ENCODE measurements at regions not wholly inside any gene's neighbourhood (a gene's known extent, or its start where the extent isn't known, plus 50 kb on each side); places are given as distances from the start of the nearest gene placed in this dataset.

DNA sequence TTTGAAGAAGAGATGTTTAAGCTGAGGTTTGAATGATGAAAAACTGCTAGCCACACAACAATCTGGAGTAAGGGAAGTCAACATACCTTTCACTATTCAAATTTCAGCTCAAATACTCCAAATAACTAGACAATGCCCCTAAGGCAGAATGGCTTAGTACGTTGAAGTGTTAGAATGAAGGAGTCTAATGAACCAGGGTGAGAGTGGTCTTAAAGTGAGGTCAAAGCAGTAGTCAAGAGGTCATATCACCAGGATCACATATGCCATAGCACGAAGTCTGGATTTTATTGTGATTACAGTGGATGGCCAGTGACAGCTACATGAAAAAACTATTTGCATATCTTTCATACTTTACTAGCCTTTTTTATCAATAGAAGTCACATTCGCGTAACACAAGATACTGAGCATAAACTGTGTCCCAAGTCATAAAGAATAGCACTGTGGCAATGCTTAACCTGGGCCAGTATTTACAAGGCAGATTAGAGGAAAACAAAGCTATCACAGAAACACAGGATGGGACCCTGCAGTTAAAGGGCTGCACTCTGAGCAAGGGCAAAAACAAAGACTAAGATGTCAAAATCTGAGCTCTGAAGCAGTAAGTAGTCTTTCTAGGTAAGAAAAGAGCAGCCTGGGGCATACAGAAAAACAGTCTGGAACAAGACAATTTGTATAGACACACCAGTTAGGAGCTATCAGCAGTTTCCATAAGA lies 61.5 kb downstream of the HYCC1 start:
- Histone ChIP-seq H3K27ac (ENCODE audit: low read length) (no peak overlapping the region), H3F3A (ENCODE audit: low read length, unreplicated experiment) (no peaks in the 10 kb centered on the region), H3K9me3 (ENCODE audit: low read length) (no peaks in the 10 kb centered on the region), H4K20me1 (ENCODE audit: low read length) (no peaks in the 10 kb centered on the region), H3K9ac (ENCODE audit: low read length) (no peak overlapping the region), H2AFZ (ENCODE audit: low read length) (no peak overlapping the region), H3K36me3 (ENCODE audit: low read depth, low read length) (no peaks in the 10 kb centered on the region), H3K79me2 (ENCODE audit: low read length) (no peaks in the 10 kb centered on the region), H3K9me2 (replicated peaks; ENCODE audit: low read length) (no peaks in the 10 kb centered on the region), H3K4me2 (ENCODE audit: low read length) (no peak overlapping the region), H3K4me3 (ENCODE audit: low read length) (no peak overlapping the region), H3K4me1 (ENCODE audit: insufficient read depth, low read length) (no peaks in the 10 kb centered on the region), H3K27me3 (ENCODE audit: low read length) (no peaks in the 10 kb centered on the region)
- no peak for ATAC-seq
- TF ChIP-seq EZH2phosphoT487 (IDR thresholded peaks at IDR 0.05; ENCODE audit: borderline replicate concordance, low read length) (no peak), EZH2 (IDR thresholded peaks at IDR 0.05; ENCODE audit: low read length, unreplicated experiment) (no peak), CTCF (conservative IDR thresholded peaks at IDR 0.05; ENCODE audit: low read depth, low read length) (no peak)
- CTCF ChIA-PET = no interaction called here
- intact Hi-C loops (cut with micrococcal nuclease) = no loop called here
- POLR2A ChIA-PET (ENCODE audit: unreplicated experiment) = interaction anchor here (0.7 kb wide), 1 partner anchor 129 kb away, joined by 4 read pairs; no protein-coding TSS in a partner anchor
- no TSS peak for BruUV-seq (replicated peaks)
- DNase-seq = no peak

- Histone ChIP-seq H3K9me2 (replicated peaks; ENCODE audit: low read length) (no peaks in the 10 kb centered on the region), H2AFZ (ENCODE audit: low read length) (no peak overlapping the region), H3K9ac (ENCODE audit: low read length) (no peak overlapping the region), H4K20me1 (ENCODE audit: low read length) (no peaks in the 10 kb centered on the region), H3K36me3 (ENCODE audit: low read depth, low read length) (no peaks in the 10 kb centered on the region), H3F3A (ENCODE audit: low read length, unreplicated experiment) (no peaks in the 10 kb centered on the region), H3K79me2 (ENCODE audit: low read length) (no peaks in the 10 kb centered on the region), H3K4me1 (ENCODE audit: insufficient read depth, low read length) (no peaks in the 10 kb centered on the region), H3K9me3 (ENCODE audit: low read length) (no peaks in the 10 kb centered on the region), H3K27me3 (ENCODE audit: low read length) (no peaks in the 10 kb centered on the region), H3K27ac (ENCODE audit: low read length) (no peak overlapping the region), H3K4me2 (ENCODE audit: low read length) (no peak overlapping the region), H3K4me3 (ENCODE audit: low read length) (no peak overlapping the region)
- ChIA-PET CTCF (no interaction called here), POLR2A (ENCODE audit: unreplicated experiment) (no interaction called here)
- no TSS peak for BruUV-seq (replicated peaks)
- TF ChIP-seq CTCF (conservative IDR thresholded peaks at IDR 0.05; ENCODE audit: low read depth, low read length) = no peak
- TF ChIP-seq EZH2phosphoT487 (IDR thresholded peaks at IDR 0.05; ENCODE audit: borderline replicate concordance, low read length) = no peak
- no peak for TF ChIP-seq EZH2 (IDR thresholded peaks at IDR 0.05; ENCODE audit: low read length, unreplicated experiment)
- DNase-seq = no peak
- intact Hi-C loops (cut with micrococcal nuclease) = no loop called here
- no peak for ATAC-seq
Measured at GRCh38 chr7:22949944-22950343, 64.0 kb downstream of the HYCC1 start.

DNA sequence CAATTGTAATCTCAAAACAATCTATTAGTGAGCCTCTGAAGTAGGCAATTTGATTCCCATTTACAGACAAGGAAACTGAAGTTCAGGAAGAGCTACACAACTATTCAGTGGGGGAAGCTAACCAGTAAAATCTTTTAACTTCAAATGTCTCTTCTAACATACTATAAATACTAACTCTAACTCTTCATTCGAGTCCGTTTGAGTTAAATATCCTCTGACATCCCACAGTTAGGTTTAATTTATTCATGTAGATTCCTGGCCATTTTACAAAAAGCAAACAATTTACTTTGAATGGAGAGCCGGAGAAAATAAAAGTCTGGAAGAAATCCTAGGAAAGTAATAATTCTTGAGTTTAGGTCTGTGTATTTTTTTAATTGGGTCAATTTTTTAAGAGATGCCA lies 64.7 kb downstream of the HYCC1 start:
- no peaks in the 10 kb centered on the region for H3K4me1 ChIP-seq (ENCODE audit: insufficient read depth, low read length)
- H4K20me1 ChIP-seq (ENCODE audit: low read length) = no peaks in the 10 kb centered on the region
- no TSS peak for BruUV-seq (replicated peaks)
- no peak overlapping the region for H2AFZ ChIP-seq (ENCODE audit: low read length)
- ATAC-seq (no peak), DNase-seq (no peak)
- H3K4me2 ChIP-seq (ENCODE audit: low read length) = no peak overlapping the region
- ChIA-PET CTCF (no interaction called here), POLR2A (ENCODE audit: unreplicated experiment) (no interaction called here)
- no peaks in the 10 kb centered on the region for H3K9me3 ChIP-seq (ENCODE audit: low read length)
- H3K4me3 ChIP-seq (ENCODE audit: low read length) = no peak overlapping the region
- H3K9ac ChIP-seq (ENCODE audit: low read length) = no peak overlapping the region
- intact Hi-C loops (cut with micrococcal nuclease) = no loop called here
- H3K9me2 ChIP-seq (replicated peaks; ENCODE audit: low read length) = no peaks in the 10 kb centered on the region
- H3K79me2 ChIP-seq (ENCODE audit: low read length) = no peaks in the 10 kb centered on the region
- H3K36me3 ChIP-seq (ENCODE audit: low read depth, low read length) = no peaks in the 10 kb centered on the region
- H3K27ac ChIP-seq (ENCODE audit: low read length) = no peak overlapping the region
- H3F3A ChIP-seq (ENCODE audit: low read length, unreplicated experiment) = no peaks in the 10 kb centered on the region
- H3K27me3 ChIP-seq (ENCODE audit: low read length) = no peaks in the 10 kb centered on the region
- TF ChIP-seq EZH2 (IDR thresholded peaks at IDR 0.05; ENCODE audit: low read length, unreplicated experiment) (no peak), EZH2phosphoT487 (IDR thresholded peaks at IDR 0.05; ENCODE audit: borderline replicate concordance, low read length) (no peak), CTCF (conservative IDR thresholded peaks at IDR 0.05; ENCODE audit: low read depth, low read length) (no peak)

Measured in PC-3 (cell line).